ENCODE measurements at regions not wholly inside any gene's neighbourhood (a gene's known extent, or its start where the extent isn't known, plus 50 kb on each side); places are given as distances from the start of the nearest gene placed in this dataset.

- TF ChIP-seq CTCF (conservative IDR thresholded peaks at IDR 0.05; ENCODE audit: low read depth, low read length) (no peak), POLR2A (IDR thresholded peaks at IDR 0.05; ENCODE audit: low read depth, low read length) (no peak)
These were observed 281.8 kb upstream of the TCF4 start for GRCh38 chr18:55869556-55870501.

All from IMR-90 (cell line).